HG03565 (cell line): ENCODE measurements at regions not wholly inside any gene's neighbourhood (a gene's known extent, or its start where the extent isn't known, plus 50 kb on each side); places are given as distances from the start of the nearest gene placed in this dataset.

ENCODE experiments used
- ATAC-seq: cut with Tn5 transposase; IDR thresholded peaks from one replicate; pipeline ENCODE4 v1.9.1; 2021; ENCODE audit warnings: mild to moderate bottlenecking, moderate library complexity; ENCODE audit not compliant: unreplicated experiment

GRCh38 chr13:74449811-74450524, 315.8 kb upstream of the KLF12 start:
- no peak for ATAC-seq

GRCh38 chr13:74444864-74445479, 310.8 kb upstream of the KLF12 start:
- ATAC-seq: no peak

- no peak for ATAC-seq
These were observed 310.0 kb upstream of the KLF12 start for GRCh38 chr13:74444161-74444571.

- no peak for ATAC-seq
These were observed 309.4 kb upstream of the KLF12 start for GRCh38 chr13:74443631-74444030.

GRCh38 chr13:74442751-74443150, 308.5 kb upstream of the KLF12 start:
- no peak for ATAC-seq

- ATAC-seq: no peak
These were observed 304.7 kb upstream of the KLF12 start for GRCh38 chr13:74438901-74439300.

GRCh38 chr13:74434782-74435181, 300.6 kb upstream of the KLF12 start:
- no peak for ATAC-seq

- no peak for ATAC-seq
These were observed 290.3 kb upstream of the KLF12 start for GRCh38 chr13:74424455-74424854.

- no peak for ATAC-seq
These were observed 289.2 kb upstream of the KLF12 start for GRCh38 chr13:74423434-74423833.

- ATAC-seq: no peak
These were observed 280.3 kb upstream of the KLF12 start for GRCh38 chr13:74414458-74414857.

GRCh38 chr13:74413482-74413881, 279.3 kb upstream of the KLF12 start:
- ATAC-seq: no peak

GRCh38 chr13:74409551-74409950, 275.3 kb upstream of the KLF12 start:
- no peak for ATAC-seq

- no peak for ATAC-seq
These were observed 272.2 kb upstream of the KLF12 start for GRCh38 chr13:74406420-74406819.

GRCh38 chr13:74398599-74398998, 264.4 kb upstream of the KLF12 start:
- ATAC-seq: no peak

- no peak for ATAC-seq
These were observed 254.9 kb upstream of the KLF12 start for GRCh38 chr13:74389056-74389455.

- no peak for ATAC-seq
These were observed 254.4 kb upstream of the KLF12 start for GRCh38 chr13:74388626-74389025.

- no peak for ATAC-seq
These were observed 238.3 kb upstream of the KLF12 start for GRCh38 chr13:74372511-74372910.

GRCh38 chr13:74367193-74367592, 233.0 kb upstream of the KLF12 start:
- ATAC-seq: no peak

- ATAC-seq: no peak
These were observed 227.1 kb upstream of the KLF12 start for GRCh38 chr13:74361274-74361673.

GRCh38 chr13:74346960-74347359, 212.8 kb upstream of the KLF12 start:
- ATAC-seq: no peak

GRCh38 chr13:74338341-74338740, 204.1 kb upstream of the KLF12 start:
- no peak for ATAC-seq

GRCh38 chr13:74336546-74336945, 202.3 kb upstream of the KLF12 start:
- no peak for ATAC-seq

GRCh38 chr13:74335370-74335769, 201.2 kb upstream of the KLF12 start:
- no peak for ATAC-seq
